CD14-positive monocyte (primary cell): ENCODE measurements at regions not wholly inside any gene's neighbourhood (a gene's known extent, or its start where the extent isn't known, plus 50 kb on each side); places are given as distances from the start of the nearest gene placed in this dataset.

Experiments
- DNase-seq, 3 donors: peaks; one replicate each; pipeline ENCODE4 v3.0.0-alpha.2; 2011 to 2022
- H2AFZ ChIP-seq: 2 replicates; pipeline ENCODE4 v1.6.0; 2012; ENCODE audit warnings: mild to moderate bottlenecking, low read depth, low read length, inconsistent platforms; ENCODE audit not compliant: insufficient read depth, poor library complexity, severe bottlenecking
- H3K27ac ChIP-seq, 2 donors: 1 replicate in 1 of 2; 2 replicates in 1 of 2; pipeline ENCODE4 v1.5.1; 2012 to 2013; ENCODE audit warnings: low read length in 2 of 2, control low read depth in 1 of 2, inconsistent platforms in 1 of 2, low read depth in 1 of 2, mild to moderate bottlenecking in 1 of 2
- H3K27me3 ChIP-seq, 2 donors: one replicate each; pipeline versions ENCODE4 v1.6.0 to v1.6.1; 2011 to 2013; ENCODE audit warnings: low read length in 2 of 2; ENCODE audit not compliant: control insufficient read depth in 2 of 2, insufficient read depth in 2 of 2
- H3K36me3 ChIP-seq, 2 donors: replicated peaks in 1 of 2; 1 replicate in 1 of 2; 2 replicates in 1 of 2; pipeline versions ENCODE4 v1.5.1 to v1.6.1; 2012 to 2013; ENCODE audit warnings: low read length in 2 of 2, control low read depth in 1 of 2, inconsistent platforms in 1 of 2, mild to moderate bottlenecking in 1 of 2; ENCODE audit not compliant: insufficient read depth in 2 of 2, control insufficient read depth in 1 of 2
- H3K4me1 ChIP-seq, 2 donors: 1 replicate in 1 of 2; 2 replicates in 1 of 2; pipeline versions ENCODE4 v1.5.1 to v1.6.1; 2012 to 2013; ENCODE audit warnings: low read length in 2 of 2, control low read depth in 1 of 2, inconsistent platforms in 1 of 2, mild to moderate bottlenecking in 1 of 2, moderate library complexity in 1 of 2; ENCODE audit not compliant: insufficient read depth in 2 of 2, control insufficient read depth in 1 of 2
- H3K4me2 ChIP-seq: replicated peaks from 2 replicates; pipeline ENCODE3; 2012; ENCODE audit warnings: low read length, moderate library complexity, mild to moderate bottlenecking; ENCODE audit not compliant: poor library complexity, severe bottlenecking; ENCODE audit errors: extremely low read depth
- H3K4me3 ChIP-seq, 3 experiments: fragments of 200-600 bp in 1 of 3; sonication (generic) in 1 of 3; replicated peaks in 1 of 3; 1 replicate in 2 of 3; 2 replicates in 1 of 3; pipeline ENCODE4 v1.5.1; 2011 to 2013; ENCODE audit warnings: low read length in 3 of 3, mild to moderate bottlenecking in 3 of 3, control low read depth in 2 of 3, low read depth in 2 of 3, inconsistent platforms in 1 of 3, moderate library complexity in 1 of 3
- H3K79me2 ChIP-seq: 2 replicates; pipeline ENCODE4 v1.6.0; 2012; ENCODE audit warnings: mild to moderate bottlenecking, control low read depth, inconsistent platforms, low read length, moderate library complexity; ENCODE audit not compliant: insufficient read depth
- H3K9ac ChIP-seq: 2 replicates; pipeline ENCODE4 v1.6.0; 2017; ENCODE audit warnings: low read length, mild to moderate bottlenecking; ENCODE audit not compliant: insufficient read depth, poor library complexity, severe bottlenecking
- H3K9me3 ChIP-seq, 2 donors: replicated peaks in 1 of 2; 1 replicate in 1 of 2; 2 replicates in 1 of 2; pipeline versions ENCODE4 v1.5.1 to v1.6.1; 2012 to 2013; ENCODE audit warnings: low read length in 2 of 2, control low read depth in 1 of 2; ENCODE audit not compliant: control insufficient read depth in 1 of 2, insufficient read depth in 1 of 2
- H4K20me1 ChIP-seq: 2 replicates; pipeline ENCODE4 v1.6.0; 2012; ENCODE audit warnings: mild to moderate bottlenecking, low read length, control low read depth, moderate library complexity; ENCODE audit not compliant: insufficient read depth
- H3K27ac Mint-ChIP-seq, 7 donors: one replicate each; pipeline ENCODE4 v1.8.0; 2020; ENCODE audit warnings: mild to moderate bottlenecking in 7 of 7, mixed read lengths in 7 of 7, moderate library complexity in 6 of 7, inconsistent platforms in 2 of 7
- H3K27me3 Mint-ChIP-seq, 3 donors: one replicate each; pipeline ENCODE4 v1.8.0; 2021 to 2022; ENCODE audit warnings: low read depth in 3 of 3, mild to moderate bottlenecking in 3 of 3, mixed read lengths in 3 of 3, moderate library complexity in 3 of 3, inconsistent platforms in 1 of 3
- H3K36me3 Mint-ChIP-seq, 2 donors: one replicate each; pipeline ENCODE4 v1.8.0; 2020; ENCODE audit warnings: mixed read lengths in 2 of 2, inconsistent platforms in 1 of 2, mild to moderate bottlenecking in 1 of 2
- H3K4me1 Mint-ChIP-seq: one replicate; pipeline ENCODE4 v1.8.0; 2020; ENCODE audit warnings: mild to moderate bottlenecking, mixed read lengths
- H3K4me3 Mint-ChIP-seq, 2 donors: one replicate each; pipeline ENCODE4 v1.8.0; 2020; ENCODE audit warnings: mild to moderate bottlenecking in 2 of 2, mixed read lengths in 2 of 2, moderate library complexity in 1 of 2
- H3K9me3 Mint-ChIP-seq, 7 donors: one replicate each; pipeline ENCODE4 v1.8.0; 2020 to 2022; ENCODE audit warnings: mixed read lengths in 7 of 7, mild to moderate bottlenecking in 6 of 7, moderate library complexity in 6 of 7, inconsistent platforms in 2 of 7
- WGBS: methylation state at CpG from one replicate; pipeline ENCODE4 v1.1.5; 2013; ENCODE audit warnings: missing lambda C conversion rate; ENCODE audit not compliant: insufficient coverage; 5-methylcytosine and 5-hydroxymethylcytosine counted together
- intact Hi-C, 2 donors: fragments of 100-400 bp; cut with micrococcal nuclease; formaldehyde crosslinking; loops; one replicate each; pipeline versions ENCODE4 v1.15.0 to v1.15.1; 2023
- TF ChIP-seq, protein P1 (sequence below): fragments of 200-600 bp; IDR thresholded peaks from one replicate; pipeline ENCODE4 v1.8.0; 2022; ENCODE audit warnings: antibody characterized with exemption, mild to moderate bottlenecking

DNA sequence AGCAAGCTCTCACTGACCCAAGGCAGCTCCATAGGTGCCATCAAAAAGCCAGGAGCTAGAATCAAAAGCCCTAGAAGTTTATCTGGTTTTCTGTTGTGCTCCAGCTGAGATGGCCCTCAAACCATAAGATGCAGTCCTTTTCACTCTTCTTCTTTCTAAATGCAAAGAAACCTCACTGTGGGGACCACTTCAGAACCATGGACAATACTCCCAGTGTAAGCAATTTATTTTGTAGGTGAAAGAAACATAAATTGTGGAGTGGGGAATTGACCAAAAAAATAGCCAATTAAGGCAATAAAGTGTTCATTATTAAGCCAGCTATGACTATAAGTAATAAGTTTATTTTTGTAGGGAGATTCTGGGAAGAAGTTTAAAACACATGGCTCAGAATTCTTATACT is 1399.9 kb downstream of the PLA2G4A start:
- no peak for DNase-seq
- Mint-ChIP-seq H3K4me3 (no peak overlapping the region), H3K27me3 (no peaks in the 10 kb centered on the region), H3K27ac (no peak overlapping the region), H3K9me3 (peaks cover 0 to 16% (median 6%) of the 10 kb centered on the region in 7 donors), H3K36me3 (no peaks in the 10 kb centered on the region), H3K4me1 (no peaks in the 10 kb centered on the region)
- Histone ChIP-seq H3K4me1 (no peaks in the 10 kb centered on the region), H3K36me3 (no peaks in the 10 kb centered on the region), H2AFZ (no peak overlapping the region), H3K4me2 (no peak overlapping the region), H3K9me3 (peaks cover 7 to 14% of the 10 kb centered on the region in 2 donors), H3K27me3 (no peaks in the 10 kb centered on the region), H3K9ac (no peak overlapping the region), H3K4me3 (no peak overlapping the region), H3K79me2 (no peaks in the 10 kb centered on the region), H4K20me1 (no peaks in the 10 kb centered on the region), H3K27ac (no peak overlapping the region)
- intact Hi-C loops: no loop called here
- TF ChIP-seq, protein P1, sequence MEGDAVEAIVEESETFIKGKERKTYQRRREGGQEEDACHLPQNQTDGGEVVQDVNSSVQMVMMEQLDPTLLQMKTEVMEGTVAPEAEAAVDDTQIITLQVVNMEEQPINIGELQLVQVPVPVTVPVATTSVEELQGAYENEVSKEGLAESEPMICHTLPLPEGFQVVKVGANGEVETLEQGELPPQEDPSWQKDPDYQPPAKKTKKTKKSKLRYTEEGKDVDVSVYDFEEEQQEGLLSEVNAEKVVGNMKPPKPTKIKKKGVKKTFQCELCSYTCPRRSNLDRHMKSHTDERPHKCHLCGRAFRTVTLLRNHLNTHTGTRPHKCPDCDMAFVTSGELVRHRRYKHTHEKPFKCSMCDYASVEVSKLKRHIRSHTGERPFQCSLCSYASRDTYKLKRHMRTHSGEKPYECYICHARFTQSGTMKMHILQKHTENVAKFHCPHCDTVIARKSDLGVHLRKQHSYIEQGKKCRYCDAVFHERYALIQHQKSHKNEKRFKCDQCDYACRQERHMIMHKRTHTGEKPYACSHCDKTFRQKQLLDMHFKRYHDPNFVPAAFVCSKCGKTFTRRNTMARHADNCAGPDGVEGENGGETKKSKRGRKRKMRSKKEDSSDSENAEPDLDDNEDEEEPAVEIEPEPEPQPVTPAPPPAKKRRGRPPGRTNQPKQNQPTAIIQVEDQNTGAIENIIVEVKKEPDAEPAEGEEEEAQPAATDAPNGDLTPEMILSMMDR: no peak

DNA sequence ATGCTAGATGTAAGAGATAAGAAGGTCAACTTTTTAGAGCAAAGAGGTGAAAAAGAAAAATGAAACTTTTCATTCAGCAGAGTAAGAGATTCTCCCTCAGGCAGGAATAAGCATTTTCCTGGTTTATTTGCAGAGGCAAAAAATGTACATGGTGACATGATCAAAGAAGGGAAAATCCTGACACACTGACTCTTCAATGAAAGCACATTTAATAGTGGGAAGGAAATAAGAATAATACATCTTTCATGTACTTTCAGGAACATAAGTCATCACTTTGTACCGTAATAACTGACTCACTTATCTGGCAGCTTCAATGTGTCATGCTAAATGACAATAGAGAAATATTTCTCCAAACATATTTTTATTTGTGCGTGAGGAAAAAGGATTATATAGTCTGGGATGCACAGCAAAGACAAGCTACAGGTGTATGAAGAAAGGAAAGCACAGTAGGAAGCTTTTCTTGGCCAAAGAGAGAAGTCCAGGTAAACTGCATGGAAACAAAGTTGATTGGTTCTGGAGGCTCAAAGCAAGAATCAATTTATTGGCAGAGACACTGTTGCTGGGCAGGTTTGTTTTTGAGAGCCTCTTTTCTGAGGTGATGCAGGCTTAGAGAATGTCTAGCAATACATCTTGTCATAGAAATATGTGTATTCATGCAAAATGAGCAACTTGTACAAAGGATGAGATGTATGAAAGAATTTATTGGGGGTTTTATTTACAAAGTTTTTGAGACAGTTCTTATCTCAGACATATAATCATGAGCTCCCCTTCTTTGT is 1409.0 kb downstream of the PLA2G4A start:
- no peak overlapping the region for H3K4me3 Mint-ChIP-seq
- Histone ChIP-seq H3K27ac (no peak overlapping the region), H3K4me3 (no peak overlapping the region), H3K27me3 (no peaks in the 10 kb centered on the region), H3K9me3 (peaks cover 2 to 4% of the 10 kb centered on the region in 2 donors), H3K4me1 (no peaks in the 10 kb centered on the region), H3K79me2 (no peaks in the 10 kb centered on the region), H3K9ac (no peak overlapping the region), H3K36me3 (no peaks in the 10 kb centered on the region), H3K4me2 (no peak overlapping the region), H4K20me1 (no peaks in the 10 kb centered on the region), H2AFZ (no peak overlapping the region)
- no peak overlapping the region for H3K27ac Mint-ChIP-seq
- TF ChIP-seq, protein P1: no peak
- peaks cover 1 to 11% (median 6%) of the 10 kb centered on the region in 7 donors for H3K9me3 Mint-ChIP-seq
- peaks cover 11% of the 10 kb centered on the region for H3K4me1 Mint-ChIP-seq
- no CpG with 5 or more reads among the region's 2 CpGs for WGBS
- no peaks in the 10 kb centered on the region for H3K36me3 Mint-ChIP-seq
- DNase-seq: no peak
- H3K27me3 Mint-ChIP-seq: no peaks in the 10 kb centered on the region
- intact Hi-C loops: no loop called here
